GM21360 (cell line): ENCODE measurements at regions not wholly inside any gene's neighbourhood (a gene's known extent, or its start where the extent isn't known, plus 50 kb on each side); places are given as distances from the start of the nearest gene placed in this dataset.
"Not testable (repeated sequence)": the region's sequence is repeated elsewhere in the genome, so short reads cannot be mapped to it uniquely, and the experiment has no call there.

Experiments
- ATAC-seq: cut with Tn5 transposase; IDR thresholded peaks from one replicate; pipeline ENCODE4 v1.9.1; 2021; ENCODE audit warnings: mild to moderate bottlenecking, moderate library complexity; ENCODE audit not compliant: unreplicated experiment

DNA sequence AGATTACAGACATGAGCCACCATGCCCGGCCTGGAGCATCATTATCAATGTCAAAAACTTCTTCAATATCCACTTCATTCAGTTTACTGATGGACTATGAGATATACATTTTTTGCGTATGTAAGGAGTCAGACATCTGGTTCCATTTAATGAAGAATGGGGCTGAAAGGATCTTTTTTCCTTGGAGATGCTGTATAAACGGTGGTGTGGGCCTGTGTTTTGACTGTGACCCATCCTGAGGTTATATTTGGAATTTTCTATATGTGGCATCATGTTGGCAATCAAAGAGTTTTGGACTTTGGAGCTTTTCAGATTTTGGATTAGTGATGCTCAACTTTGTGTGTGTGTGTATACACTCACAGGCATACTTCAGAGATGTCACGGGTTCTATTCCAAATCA lies 85.7 kb upstream of the FBXL17 start:
- no peak for ATAC-seq

DNA sequence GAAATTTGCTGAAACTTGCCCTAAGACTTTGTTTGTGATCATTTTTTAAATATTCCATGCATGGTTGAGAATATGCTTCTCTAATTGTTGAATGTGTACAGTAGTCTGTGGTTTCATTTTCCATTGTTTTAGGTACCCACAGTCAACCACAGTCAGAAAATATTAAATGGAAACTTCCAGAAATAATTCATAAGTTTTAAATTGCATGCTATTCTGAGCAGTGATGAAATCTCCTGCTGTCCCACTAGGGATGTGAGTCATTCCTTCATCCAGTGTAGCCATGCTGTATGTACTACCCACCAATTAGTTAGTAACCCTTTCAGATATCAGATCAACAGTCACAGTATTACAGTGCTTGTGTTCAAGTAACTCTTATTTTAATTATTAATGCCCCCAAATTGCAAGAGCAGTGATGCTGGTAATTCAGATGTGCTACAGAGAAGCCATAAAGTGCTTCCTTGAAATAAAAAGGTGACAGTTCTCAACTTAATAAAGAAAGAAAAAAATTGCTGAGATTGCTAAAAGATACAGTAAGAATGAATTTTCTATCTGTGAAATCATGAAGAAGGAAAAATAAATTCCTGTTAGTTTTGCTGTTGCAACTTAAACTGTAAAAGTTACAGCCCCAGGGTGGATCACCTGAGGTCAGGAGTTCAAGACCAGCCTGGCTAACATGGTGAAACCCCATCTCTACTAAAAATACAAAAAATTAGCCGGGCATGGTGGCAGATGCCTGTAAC lies 79.9 kb upstream of the FBXL17 start:
- ATAC-seq: no peak

DNA sequence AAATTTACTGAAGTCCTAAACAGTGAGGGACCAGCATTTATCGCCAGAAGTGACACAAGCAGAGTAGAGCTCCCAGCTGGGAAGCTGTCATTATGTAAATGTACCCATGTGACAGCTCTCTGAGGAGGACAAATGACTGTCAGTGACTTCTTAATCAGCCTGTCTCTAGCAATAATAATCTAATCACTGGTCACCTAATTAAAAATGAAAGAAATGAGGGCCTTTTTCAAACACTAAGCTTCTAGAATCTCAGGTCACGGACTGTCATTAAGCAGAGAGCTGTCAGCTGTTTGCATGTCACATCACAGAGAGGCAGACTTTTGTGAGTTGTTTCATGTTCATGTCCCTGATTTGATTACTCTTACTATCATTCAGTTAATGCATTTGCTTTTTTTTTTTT lies 77.9 kb upstream of the FBXL17 start:
- no peak for ATAC-seq

- ATAC-seq: no peak
Measured at GRCh38 chr5:108451269-108451668, 69.4 kb upstream of the FBXL17 start.

DNA sequence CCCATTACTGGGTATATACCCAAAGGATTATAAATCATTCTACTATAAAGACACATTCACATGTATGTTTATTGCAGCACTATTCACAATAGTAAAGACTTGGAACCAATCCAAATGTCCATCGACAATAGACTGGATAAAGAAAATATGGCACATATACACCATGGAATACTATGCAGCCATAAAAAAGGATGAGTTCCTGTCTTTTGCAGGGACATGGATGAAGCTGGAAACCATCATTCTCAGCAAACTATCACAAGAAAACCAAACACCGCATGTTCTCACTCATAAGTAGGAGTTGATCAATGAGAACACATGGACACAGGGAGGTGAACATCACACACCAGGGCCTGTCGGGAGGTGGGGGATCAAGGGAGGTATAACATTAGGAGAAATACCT lies 62.2 kb upstream of the FBXL17 start:
- ATAC-seq: not testable (repeated sequence)

GRCh38 chr5:108442063-108442651 lies 60.3 kb upstream of the FBXL17 start:
- not testable (repeated sequence) for ATAC-seq

DNA sequence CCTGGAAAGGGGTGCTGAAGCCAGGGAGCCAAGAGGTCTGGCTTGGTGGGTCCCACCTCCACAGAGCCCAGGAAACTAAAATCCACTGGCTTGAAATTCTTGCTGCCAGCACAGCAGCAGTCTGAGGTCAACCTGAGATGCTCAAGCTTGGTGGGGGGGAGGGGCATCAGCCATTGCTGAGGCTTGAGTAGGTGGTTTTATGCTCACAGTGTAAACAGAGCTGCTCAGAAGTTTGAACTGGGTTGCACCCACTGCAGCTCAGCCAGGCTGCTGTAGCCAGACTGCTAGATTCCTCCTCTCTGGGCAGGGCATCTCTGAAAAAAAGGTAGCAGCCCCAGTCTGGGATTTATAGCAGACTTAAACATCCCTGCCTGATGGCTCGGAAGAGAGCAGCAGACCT lies 55.5 kb upstream of the FBXL17 start:
- ATAC-seq: no peak

GRCh38 chr5:108436696-108437095 lies 54.8 kb upstream of the FBXL17 start:
- ATAC-seq: no peak

DNA sequence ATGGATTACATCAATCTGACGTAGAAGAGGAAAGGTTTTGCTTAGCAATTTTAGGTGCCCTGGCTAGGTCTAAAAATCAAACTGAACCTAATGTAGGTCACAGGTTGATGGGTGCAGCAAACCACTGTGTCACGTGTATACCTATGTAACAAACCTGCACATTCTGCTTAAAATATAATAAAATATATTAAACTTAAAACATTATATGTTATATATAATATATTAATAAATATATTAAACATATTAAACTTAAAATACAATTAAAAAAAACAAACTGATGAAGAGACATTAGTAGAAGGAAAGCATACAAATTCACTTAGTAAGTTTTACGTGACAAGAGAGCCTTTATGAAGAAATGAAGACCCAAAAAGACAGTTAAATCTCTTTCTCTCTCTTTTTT lies 51.7 kb upstream of the FBXL17 start:
- no peak for ATAC-seq

GRCh38 chr5:108432024-108432423 lies 50.1 kb upstream of the FBXL17 start:
- no peak for ATAC-seq
